ENCODE measurements at regions not wholly inside any gene's neighbourhood (a gene's known extent, or its start where the extent isn't known, plus 50 kb on each side); places are given as distances from the start of the nearest gene placed in this dataset.

GRCh38 chr10:27449571-27449970, 54.5 kb upstream of the RAB18 start:
- TF ChIP-seq GATA2 (IDR thresholded peaks at IDR 0.05; ENCODE audit: low read depth, low read length) (no peak), GATA3 (IDR thresholded peaks at IDR 0.05; ENCODE audit: low read depth, low read length) (no peak)
